Adrenal gland (tissue), 9 donors: ENCODE measurements at regions not wholly inside any gene's neighbourhood (a gene's known extent, or its start where the extent isn't known, plus 50 kb on each side); places are given as distances from the start of the nearest gene placed in this dataset.

Experiments used
- DNase-seq, 7 donors: peaks; one replicate each; pipeline ENCODE4 v3.0.0-alpha.2; 2019 to 2020
- H3K27ac ChIP-seq, 5 donors: fragments of 200-600 bp; sonication (generic) in 4 of 5; 1 replicate in 3 of 5; 2 replicates in 2 of 5; pipeline versions ENCODE4 v1.5.1 to v1.8.0; 2016 to 2020; ENCODE audit warnings: mild to moderate bottlenecking in 1 of 5
- H3K27me3 ChIP-seq: fragments of 200-600 bp; 2 replicates; pipeline ENCODE4 v1.8.0; 2021
- H3K36me3 ChIP-seq, 2 donors: fragments of 200-600 bp; replicated peaks in 1 of 2; 1 replicate in 1 of 2; 2 replicates in 1 of 2; pipeline versions ENCODE4 v1.5.1 to v1.8.0; 2018 to 2022
- H3K4me1 ChIP-seq, 2 donors: fragments of 200-600 bp; replicated peaks in 1 of 2; 1 replicate in 1 of 2; 2 replicates in 1 of 2; pipeline versions ENCODE4 v1.5.1 to v1.8.0; 2018 to 2021
- H3K4me3 ChIP-seq, 4 donors: fragments of 200-600 bp; sonication (generic) in 3 of 4; one replicate each; pipeline ENCODE4 v1.5.1; 2016 to 2018
- H3K9me3 ChIP-seq, 3 donors: fragments of 200-600 bp; sonication (generic) in 1 of 3; replicated peaks in 1 of 3; 1 replicate in 2 of 3; 2 replicates in 1 of 3; pipeline versions ENCODE4 v1.5.1 to v1.8.0; 2016 to 2021
- POLR2A ChIP-seq, 2 donors: fragments of 450-650 bp; IDR thresholded peaks; one replicate each; pipeline ENCODE4 v1.6.1; 2017; ENCODE audit warnings: antibody characterized with exemption in 2 of 2, mild to moderate bottlenecking in 2 of 2, moderate library complexity in 1 of 2
- WGBS, 4 donors: extraction: QIAGEN DNeasy Blood & Tissue Kit in 2 of 4; methylation state at CpG; one replicate each; pipeline versions ENCODE4 v1.1.5 to v1.1.7; 2013 to 2017; 5-methylcytosine and 5-hydroxymethylcytosine counted together
- intact Hi-C, 2 donors: fragments of 100-400 bp; cut with DNase I; formaldehyde crosslinking; loops; one replicate each; pipeline versions ENCODE4 v1.14.1 to v1.15.0; 2022 to 2023
- TF ChIP-seq, protein P1 (sequence below), 6 experiments: fragments of 450-650 bp in 4 of 6; fragments of 200-600 bp in 2 of 6; sonication (generic) in 1 of 6; IDR thresholded peaks; 1 replicate in 5 of 6; 2 replicates in 1 of 6; pipeline versions ENCODE4 v1.5.1 to v1.8.0; 2016 to 2021; ENCODE audit warnings: antibody characterized with exemption in 6 of 6, mild to moderate bottlenecking in 2 of 6, moderate library complexity in 1 of 6
- donor health status: healthy with polysubstance abuse.
- donor health status: Bipolar disorder and iron deficiency.
- donor health status: DM: yes; HTN: yes; CAD: no.
- donor health status: DM: no; HTN: no; CAD: no.
- donor health status: DM: no; HTN: no; CAD: no.

DNA sequence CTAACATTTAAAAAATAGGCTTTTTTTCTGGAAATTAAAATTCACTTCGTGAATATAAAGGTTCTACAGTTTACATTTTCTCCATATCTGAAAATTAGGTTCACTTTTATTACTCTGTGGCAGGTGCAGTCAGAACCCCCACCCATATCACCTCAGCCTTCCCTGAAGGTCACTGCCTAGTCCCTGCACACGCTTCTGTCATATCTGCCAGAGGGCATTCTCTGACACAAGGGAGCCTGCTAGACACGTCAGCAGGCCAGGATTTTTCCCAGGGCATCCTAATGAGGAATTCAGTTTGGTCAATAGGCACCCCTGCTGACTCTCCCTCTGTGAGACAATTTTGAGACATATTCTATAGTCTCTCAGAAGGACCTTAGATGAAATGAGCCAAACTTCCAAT is 475.7 kb upstream of the PKDCC start:
- DNase-seq: no peak
- no peak for TF ChIP-seq POLR2A (IDR thresholded peaks at IDR 0.05)
- TF ChIP-seq, protein P1, sequence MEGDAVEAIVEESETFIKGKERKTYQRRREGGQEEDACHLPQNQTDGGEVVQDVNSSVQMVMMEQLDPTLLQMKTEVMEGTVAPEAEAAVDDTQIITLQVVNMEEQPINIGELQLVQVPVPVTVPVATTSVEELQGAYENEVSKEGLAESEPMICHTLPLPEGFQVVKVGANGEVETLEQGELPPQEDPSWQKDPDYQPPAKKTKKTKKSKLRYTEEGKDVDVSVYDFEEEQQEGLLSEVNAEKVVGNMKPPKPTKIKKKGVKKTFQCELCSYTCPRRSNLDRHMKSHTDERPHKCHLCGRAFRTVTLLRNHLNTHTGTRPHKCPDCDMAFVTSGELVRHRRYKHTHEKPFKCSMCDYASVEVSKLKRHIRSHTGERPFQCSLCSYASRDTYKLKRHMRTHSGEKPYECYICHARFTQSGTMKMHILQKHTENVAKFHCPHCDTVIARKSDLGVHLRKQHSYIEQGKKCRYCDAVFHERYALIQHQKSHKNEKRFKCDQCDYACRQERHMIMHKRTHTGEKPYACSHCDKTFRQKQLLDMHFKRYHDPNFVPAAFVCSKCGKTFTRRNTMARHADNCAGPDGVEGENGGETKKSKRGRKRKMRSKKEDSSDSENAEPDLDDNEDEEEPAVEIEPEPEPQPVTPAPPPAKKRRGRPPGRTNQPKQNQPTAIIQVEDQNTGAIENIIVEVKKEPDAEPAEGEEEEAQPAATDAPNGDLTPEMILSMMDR (IDR thresholded peaks at IDR 0.05): no peak
- no peaks in the 10 kb centered on the region for H3K36me3 ChIP-seq
- no peak overlapping the region for H3K27ac ChIP-seq
- H3K27me3 ChIP-seq: no peaks in the 10 kb centered on the region
- H3K4me1 ChIP-seq: no peaks in the 10 kb centered on the region
- intact Hi-C loops: no loop called here
- H3K4me3 ChIP-seq: no peak overlapping the region
- no peaks in the 10 kb centered on the region for H3K9me3 ChIP-seq
- 77 to 88% (median 82%) methylated on average over 3 of the region's 3 CpGs for whole genome bisulfite sequencing, 4 donors

DNA sequence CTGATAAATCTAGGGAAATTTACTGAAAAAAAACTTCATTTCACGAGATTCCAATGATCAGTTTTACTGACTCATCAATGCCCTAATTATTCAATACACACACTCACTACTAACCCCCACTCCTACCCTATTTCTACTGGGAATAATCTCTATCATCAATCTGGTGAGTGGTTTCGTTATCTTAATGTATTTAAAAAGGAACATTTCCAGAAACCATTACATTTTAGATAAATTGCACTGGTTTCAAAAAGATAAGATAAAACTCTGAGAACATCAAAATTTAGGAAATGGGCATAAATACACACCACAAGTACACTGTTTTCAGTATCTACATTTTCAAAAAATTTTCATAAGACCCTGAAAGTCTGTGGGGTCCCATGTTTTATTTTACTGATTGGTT is 471.4 kb upstream of the PKDCC start:
- no peaks in the 10 kb centered on the region for H3K27me3 ChIP-seq
- no peak for DNase-seq
- no peak overlapping the region for H3K4me3 ChIP-seq
- intact Hi-C loops: no loop called here
- TF ChIP-seq POLR2A (IDR thresholded peaks at IDR 0.05): no peak
- TF ChIP-seq, protein P1 (IDR thresholded peaks at IDR 0.05): no peak
- no peak overlapping the region for H3K27ac ChIP-seq
- H3K4me1 ChIP-seq: no peaks in the 10 kb centered on the region
- 35 to 47% (median 41%) methylated on average over 2 of the region's 2 CpGs for WGBS, 4 donors
- no peaks in the 10 kb centered on the region for H3K9me3 ChIP-seq
- no peaks in the 10 kb centered on the region for H3K36me3 ChIP-seq

DNA sequence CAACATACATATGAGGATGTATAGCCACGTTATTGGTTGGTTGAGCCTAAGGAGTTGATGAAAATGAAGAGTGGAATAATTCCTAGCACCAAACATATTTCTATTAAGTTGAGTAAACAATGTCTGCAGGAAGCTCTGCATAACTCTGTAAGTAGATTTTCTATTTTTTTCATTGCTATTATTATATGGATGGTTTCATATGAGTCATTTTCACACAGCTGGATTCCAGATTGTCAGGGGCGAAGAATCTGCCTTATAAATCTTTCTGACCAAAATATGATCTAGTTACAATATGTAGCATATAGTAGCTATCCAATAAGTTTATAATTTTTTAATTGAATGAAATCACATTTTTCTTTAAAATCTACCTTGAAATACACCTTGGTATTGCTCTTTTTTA is 468.0 kb upstream of the PKDCC start:
- H3K36me3 ChIP-seq: no peaks in the 10 kb centered on the region
- no peak overlapping the region for H3K4me3 ChIP-seq
- intact Hi-C loops: no loop called here
- TF ChIP-seq, protein P1 (IDR thresholded peaks at IDR 0.05): no peak
- TF ChIP-seq POLR2A (IDR thresholded peaks at IDR 0.05): no peak
- whole genome bisulfite sequencing, 4 donors: 79 to 93% (median 82%) methylated on average over 2 of the region's 2 CpGs
- no peak overlapping the region for H3K27ac ChIP-seq
- H3K27me3 ChIP-seq: no peaks in the 10 kb centered on the region
- no peaks in the 10 kb centered on the region for H3K4me1 ChIP-seq
- no peaks in the 10 kb centered on the region for H3K9me3 ChIP-seq
- DNase-seq: no peak

DNA sequence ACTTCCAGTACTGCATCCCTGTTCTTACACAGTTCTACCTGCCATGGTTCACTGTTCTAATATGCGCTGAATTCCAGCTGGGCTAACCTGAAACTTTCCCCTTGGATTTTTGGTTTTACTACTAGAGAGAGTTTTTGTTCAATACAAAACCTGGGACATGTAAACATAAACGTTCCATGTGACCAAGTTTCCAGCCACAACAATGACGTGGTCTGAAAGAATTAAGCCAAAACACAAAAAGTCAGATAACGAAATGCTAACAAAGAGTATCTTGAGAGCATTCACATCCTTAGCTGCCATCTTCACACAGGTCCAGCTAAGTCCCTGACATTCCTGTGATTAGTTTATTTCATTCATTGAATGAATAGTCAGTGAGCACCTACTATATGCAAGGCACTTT is 467.0 kb upstream of the PKDCC start:
- no peaks in the 10 kb centered on the region for H3K4me1 ChIP-seq
- intact Hi-C loops: no loop called here
- TF ChIP-seq POLR2A (IDR thresholded peaks at IDR 0.05): no peak
- TF ChIP-seq, protein P1 (IDR thresholded peaks at IDR 0.05): no peak
- no peaks in the 10 kb centered on the region for H3K36me3 ChIP-seq
- no peaks in the 10 kb centered on the region for H3K9me3 ChIP-seq
- WGBS, 4 donors: 83 to 91% (median 84%) methylated on average over 4 of the region's 4 CpGs
- no peak for DNase-seq
- no peaks in the 10 kb centered on the region for H3K27me3 ChIP-seq
- H3K4me3 ChIP-seq: no peak overlapping the region
- no peak overlapping the region for H3K27ac ChIP-seq
